Pancreas (tissue), 10 donors: ENCODE measurements at regions not wholly inside any gene's neighbourhood (a gene's known extent, or its start where the extent isn't known, plus 50 kb on each side); places are given as distances from the start of the nearest gene placed in this dataset.

ENCODE experiments used
- ATAC-seq, 4 donors: fragments of 200-7000 bp; cut with Tn5 transposase; one replicate each; pipeline versions ENCODE4 v1.8.0 to v1.9.1; 2020; ENCODE audit warnings: mild to moderate bottlenecking in 4 of 4, moderate library complexity in 4 of 4
- DNase-seq, 6 donors: peaks; one replicate each; pipeline ENCODE4 v3.0.0-alpha.2; 2020
- FAIRE-seq: peaks from 2 replicates; lab custom pipeline; 2012; peaks lifted over from hg19 to GRCh38; lab: Jason Lieb, UNC
- H3K27ac ChIP-seq, 4 donors: fragments of 200-600 bp; sonication (generic); 1 replicate in 3 of 4; 2 replicates in 1 of 4; pipeline versions ENCODE4 v1.5.0 to v1.8.0; 2020
- H3K27me3 ChIP-seq, 4 donors: fragments of 200-600 bp; one replicate each; pipeline ENCODE4 v1.8.0; 2021
- H3K36me3 ChIP-seq, 3 donors: fragments of 200-600 bp; sonication (generic) in 1 of 3; one replicate each; pipeline versions ENCODE4 v1.5.0 to v1.8.0; 2020 to 2021
- H3K4me1 ChIP-seq, 3 donors: fragments of 200-600 bp; one replicate each; pipeline ENCODE4 v1.8.0; 2021
- H3K4me3 ChIP-seq, 4 donors: fragments of 200-600 bp; sonication (generic) in 2 of 4; one replicate each; pipeline versions ENCODE4 v1.5.0 to v1.8.0; 2020 to 2021
- H3K9me3 ChIP-seq, 4 donors: fragments of 200-600 bp; one replicate each; pipeline ENCODE4 v1.8.0; 2021
- WGBS, 2 donors: extraction: QIAGEN DNeasy Blood & Tissue Kit; methylation state at CpG; one replicate each; pipeline ENCODE4 v1.1.7; 2013; 5-methylcytosine and 5-hydroxymethylcytosine counted together
- intact Hi-C, 3 donors: fragments of 100-400 bp; cut with DNase I; formaldehyde crosslinking; loops; one replicate each; pipeline versions ENCODE4 v1.11.1 to v1.14.2; 2022
- TF ChIP-seq, protein P1 (sequence below), 4 donors: fragments of 200-600 bp; sonication (generic) in 3 of 4; IDR thresholded peaks; one replicate each; pipeline versions ENCODE4 v1.5.0 to v1.8.0; 2021; ENCODE audit warnings: antibody characterized with exemption in 4 of 4
- donor health status: healthy with polysubstance abuse.
- donor health status: DM: no; HTN: no; CAD: no; lungs with moderate emphysema.
- donor health status: DM: no; HTN: no; CAD: no.
- donor health status: control.
- donor health status: control.
- donor health status: Bipolar disorder and iron deficiency.
- donor health status: DM: yes; HTN: yes; CAD: no.
- donor health status: DM: no; HTN: no; CAD: no.
- donor health status: DM: no; HTN: no; CAD: no.
- donor health status: DM: yes; HTN: yes; CAD: no.

DNA sequence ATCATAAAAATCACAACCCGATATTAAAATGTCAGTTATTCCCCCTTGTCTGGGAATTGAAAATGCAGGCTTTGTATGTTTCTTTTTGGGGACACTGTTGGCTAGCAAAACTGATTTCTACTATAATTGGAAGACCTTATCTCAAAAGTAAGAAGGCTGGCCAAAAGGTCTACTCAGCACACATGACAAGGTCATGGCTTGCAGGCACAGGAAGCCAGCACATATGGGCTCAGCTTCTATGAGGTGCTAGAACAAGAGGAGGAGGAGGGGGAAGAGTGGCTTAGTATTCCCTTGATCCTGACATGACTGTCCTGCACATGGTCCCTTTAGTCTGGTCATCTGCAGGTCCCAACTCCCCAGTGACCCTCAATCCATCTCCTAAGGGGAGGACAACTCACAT lies 681.2 kb downstream of the SQOR start:
- ATAC-seq (peak in 3 of 4 donors; percentile 55 to 68 (median 58)), FAIRE-seq (no peak), DNase-seq (no peak)
- H3K27me3 ChIP-seq = no peaks in the 10 kb centered on the region
- H3K27ac ChIP-seq = no peak overlapping the region
- no peaks in the 10 kb centered on the region for H3K9me3 ChIP-seq
- 68 to 69% methylated on average over 1 of the region's 1 CpG for WGBS, 2 donors
- H3K4me3 ChIP-seq = no peak overlapping the region
- intact Hi-C loops = no loop called here
- TF ChIP-seq, protein P1, sequence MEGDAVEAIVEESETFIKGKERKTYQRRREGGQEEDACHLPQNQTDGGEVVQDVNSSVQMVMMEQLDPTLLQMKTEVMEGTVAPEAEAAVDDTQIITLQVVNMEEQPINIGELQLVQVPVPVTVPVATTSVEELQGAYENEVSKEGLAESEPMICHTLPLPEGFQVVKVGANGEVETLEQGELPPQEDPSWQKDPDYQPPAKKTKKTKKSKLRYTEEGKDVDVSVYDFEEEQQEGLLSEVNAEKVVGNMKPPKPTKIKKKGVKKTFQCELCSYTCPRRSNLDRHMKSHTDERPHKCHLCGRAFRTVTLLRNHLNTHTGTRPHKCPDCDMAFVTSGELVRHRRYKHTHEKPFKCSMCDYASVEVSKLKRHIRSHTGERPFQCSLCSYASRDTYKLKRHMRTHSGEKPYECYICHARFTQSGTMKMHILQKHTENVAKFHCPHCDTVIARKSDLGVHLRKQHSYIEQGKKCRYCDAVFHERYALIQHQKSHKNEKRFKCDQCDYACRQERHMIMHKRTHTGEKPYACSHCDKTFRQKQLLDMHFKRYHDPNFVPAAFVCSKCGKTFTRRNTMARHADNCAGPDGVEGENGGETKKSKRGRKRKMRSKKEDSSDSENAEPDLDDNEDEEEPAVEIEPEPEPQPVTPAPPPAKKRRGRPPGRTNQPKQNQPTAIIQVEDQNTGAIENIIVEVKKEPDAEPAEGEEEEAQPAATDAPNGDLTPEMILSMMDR (IDR thresholded peaks at IDR 0.05) = no peak
- peaks cover 0 to 5% (median 3%) of the 10 kb centered on the region in 3 donors for H3K4me1 ChIP-seq
- H3K36me3 ChIP-seq = no peaks in the 10 kb centered on the region

DNA sequence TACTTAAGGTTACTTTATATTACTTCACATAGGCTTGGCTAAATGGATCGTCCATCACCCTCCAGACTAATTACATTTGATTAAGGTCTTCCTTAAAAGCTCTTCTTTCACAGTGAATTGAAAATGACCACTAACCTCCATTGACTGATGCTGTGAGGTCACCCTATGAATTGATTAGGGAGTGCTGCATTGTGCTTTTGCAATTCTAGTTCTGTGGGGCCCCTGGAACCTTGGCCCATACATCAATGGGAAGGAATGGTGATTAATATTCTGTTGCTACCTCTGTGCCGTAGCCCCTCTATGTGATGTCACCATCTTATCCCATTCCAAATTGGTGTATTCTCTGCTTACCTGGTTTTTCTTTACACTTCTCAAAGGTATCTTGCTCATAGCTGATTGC lies 682.2 kb downstream of the SQOR start:
- TF ChIP-seq, protein P1 (IDR thresholded peaks at IDR 0.05) = no peak
- H3K4me3 ChIP-seq = no peak overlapping the region
- H3K36me3 ChIP-seq = no peaks in the 10 kb centered on the region
- ATAC-seq (no peak), DNase-seq (no peak), FAIRE-seq (no peak)
- H3K27ac ChIP-seq = no peak overlapping the region
- intact Hi-C loops = no loop called here
- WGBS, 2 donors = 93 to 98% methylated on average over 2 of the region's 2 CpGs
- H3K27me3 ChIP-seq = no peaks in the 10 kb centered on the region
- peaks cover 0 to 5% (median 3%) of the 10 kb centered on the region in 3 donors for H3K4me1 ChIP-seq
- H3K9me3 ChIP-seq = no peaks in the 10 kb centered on the region

DNA sequence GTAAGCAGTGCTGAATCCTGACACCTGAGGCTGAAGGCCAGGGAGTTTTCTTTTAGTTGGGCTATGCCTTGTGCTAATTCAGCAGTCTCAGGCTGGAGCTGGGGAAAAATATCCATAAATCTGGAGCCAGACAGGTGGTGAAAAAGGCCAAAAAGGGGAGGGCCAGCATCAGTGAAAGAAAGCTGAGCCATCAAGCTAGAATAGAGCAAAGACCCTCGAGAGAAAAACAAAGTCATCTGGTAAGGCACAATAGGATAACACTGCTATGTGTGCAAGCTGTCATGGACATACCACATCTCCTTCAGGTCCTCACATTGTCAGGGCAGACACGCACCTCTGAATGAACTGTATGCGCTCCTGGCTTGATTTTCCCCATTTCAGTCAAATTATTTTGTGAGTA lies 687.9 kb downstream of the SQOR start:
- FAIRE-seq (no peak), ATAC-seq (no peak), DNase-seq (no peak)
- Histone ChIP-seq H3K27ac (no peak overlapping the region), H3K27me3 (peaks cover 0 to 7% (median 0%) of the 10 kb centered on the region in 4 donors), H3K4me3 (no peak overlapping the region), H3K36me3 (no peaks in the 10 kb centered on the region), H3K9me3 (no peaks in the 10 kb centered on the region), H3K4me1 (no peaks in the 10 kb centered on the region)
- TF ChIP-seq, protein P1 (IDR thresholded peaks at IDR 0.05) = no peak
- 85 to 89% methylated on average over 3 of the region's 3 CpGs for WGBS, 2 donors
- intact Hi-C loops = no loop called here

DNA sequence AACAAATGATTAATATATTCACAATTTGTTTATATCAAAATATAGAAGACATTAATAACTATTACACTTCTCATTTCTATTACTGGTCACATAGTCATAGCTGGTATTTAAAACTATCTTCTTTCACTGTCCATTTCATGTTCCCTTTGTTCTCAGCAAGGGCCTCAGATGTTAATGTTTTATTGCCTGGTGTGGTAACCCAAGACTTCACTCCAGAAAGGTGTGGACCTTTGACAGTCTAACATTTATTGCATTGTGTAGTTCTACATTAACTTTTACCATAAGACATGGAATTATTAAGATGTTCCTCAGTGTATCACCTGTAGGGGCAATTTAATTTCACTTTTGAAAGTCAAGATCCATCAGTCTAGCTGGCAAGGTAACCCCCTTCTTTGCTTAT lies 691.3 kb downstream of the SQOR start:
- Histone ChIP-seq H3K27me3 (peaks cover 0 to 7% (median 0%) of the 10 kb centered on the region in 4 donors), H3K27ac (no peak overlapping the region), H3K36me3 (no peaks in the 10 kb centered on the region), H3K4me3 (no peak overlapping the region), H3K4me1 (no peaks in the 10 kb centered on the region), H3K9me3 (no peaks in the 10 kb centered on the region)
- intact Hi-C loops = no loop called here
- DNase-seq (no peak), FAIRE-seq (no peak), ATAC-seq (no peak)
- TF ChIP-seq, protein P1 (IDR thresholded peaks at IDR 0.05) = no peak

DNA sequence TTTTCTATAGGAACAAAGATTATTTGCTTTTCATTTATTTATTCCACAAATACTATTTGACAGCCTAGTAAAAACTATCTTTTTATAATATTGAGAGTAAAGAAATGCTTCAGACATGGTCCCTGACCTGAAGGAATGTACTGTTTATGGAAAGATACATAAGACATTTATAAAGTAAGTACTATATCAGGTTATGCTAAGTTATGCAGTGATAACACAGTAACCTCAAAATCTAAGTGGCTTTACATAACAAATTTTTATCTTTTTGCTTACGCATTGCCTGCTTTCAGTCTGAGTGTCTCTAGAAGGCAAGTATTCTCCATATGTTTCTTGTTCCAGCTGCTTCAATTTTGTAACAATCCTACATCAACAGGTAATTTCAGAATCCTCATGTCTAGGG lies 694.0 kb downstream of the SQOR start:
- Histone ChIP-seq H3K9me3 (no peaks in the 10 kb centered on the region), H3K27ac (no peak overlapping the region), H3K27me3 (peaks cover 0 to 7% (median 0%) of the 10 kb centered on the region in 4 donors), H3K4me3 (no peak overlapping the region), H3K4me1 (no peaks in the 10 kb centered on the region), H3K36me3 (no peaks in the 10 kb centered on the region)
- TF ChIP-seq, protein P1 (IDR thresholded peaks at IDR 0.05) = no peak
- intact Hi-C loops = no loop called here
- 91 to 92% methylated on average over 1 of the region's 1 CpG for WGBS, 2 donors
- DNase-seq (no peak), ATAC-seq (no peak), FAIRE-seq (no peak)
